ENCODE measurements at regions not wholly inside any gene's neighbourhood (a gene's known extent, or its start where the extent isn't known, plus 50 kb on each side); places are given as distances from the start of the nearest gene placed in this dataset.
"Not testable (repeated sequence)": the region's sequence is repeated elsewhere in the genome, so short reads cannot be mapped to it uniquely, and the experiment has no call there.

GRCh38 chr15:36163983-36164382, 415.4 kb upstream of the CDIN1 start:
- not testable (repeated sequence) for DNase-seq (ENCODE audit: low read depth, low spot score)

GRCh38 chr15:36172955-36173354, 406.5 kb upstream of the CDIN1 start:
- no peak for DNase-seq (ENCODE audit: low read depth, low spot score)

GRCh38 chr15:36175186-36175740, 404.2 kb upstream of the CDIN1 start:
- DNase-seq (ENCODE audit: low read depth, low spot score): no peak

- DNase-seq (ENCODE audit: low read depth, low spot score): no peak
Measured at GRCh38 chr15:36175741-36176291, 403.6 kb upstream of the CDIN1 start.

- no peak for DNase-seq (ENCODE audit: low read depth, low spot score)
Measured at GRCh38 chr15:36177590-36178302, 401.7 kb upstream of the CDIN1 start.

GRCh38 chr15:36178303-36178633, 401.2 kb upstream of the CDIN1 start:
- no peak for DNase-seq (ENCODE audit: low read depth, low spot score)

- DNase-seq (ENCODE audit: low read depth, low spot score): no peak
Measured at GRCh38 chr15:36183201-36183600, 396.2 kb upstream of the CDIN1 start.

- DNase-seq (ENCODE audit: low read depth, low spot score): no peak
Measured at GRCh38 chr15:36185438-36185837, 394.0 kb upstream of the CDIN1 start.

- DNase-seq (ENCODE audit: low read depth, low spot score): no peak
Measured at GRCh38 chr15:36185845-36186244, 393.6 kb upstream of the CDIN1 start.

- no peak for DNase-seq (ENCODE audit: low read depth, low spot score)
Measured at GRCh38 chr15:36186376-36186775, 393.1 kb upstream of the CDIN1 start.

GRCh38 chr15:36191459-36191858, 388.0 kb upstream of the CDIN1 start:
- DNase-seq (ENCODE audit: low read depth, low spot score): no peak

- DNase-seq (ENCODE audit: low read depth, low spot score): not testable (repeated sequence)
Measured at GRCh38 chr15:36195361-36196007, 383.9 kb upstream of the CDIN1 start.

GRCh38 chr15:36208868-36209582, 370.4 kb upstream of the CDIN1 start:
- DNase-seq (ENCODE audit: low read depth, low spot score): no peak

- no peak for DNase-seq (ENCODE audit: low read depth, low spot score)
Measured at GRCh38 chr15:36210426-36210825, 369.0 kb upstream of the CDIN1 start.

- DNase-seq (ENCODE audit: low read depth, low spot score): no peak
Measured at GRCh38 chr15:36218322-36218721, 361.1 kb upstream of the CDIN1 start.

- no peak for DNase-seq (ENCODE audit: low read depth, low spot score)
Measured at GRCh38 chr15:36218991-36219390, 360.4 kb upstream of the CDIN1 start.

GRCh38 chr15:36221992-36222391, 357.4 kb upstream of the CDIN1 start:
- DNase-seq (ENCODE audit: low read depth, low spot score): no peak

- no peak for DNase-seq (ENCODE audit: low read depth, low spot score)
Measured at GRCh38 chr15:36230776-36231175, 348.6 kb upstream of the CDIN1 start.

GRCh38 chr15:36232491-36232890, 346.9 kb upstream of the CDIN1 start:
- DNase-seq (ENCODE audit: low read depth, low spot score): no peak

GRCh38 chr15:36234743-36235142, 344.7 kb upstream of the CDIN1 start:
- no peak for DNase-seq (ENCODE audit: low read depth, low spot score)

- no peak for DNase-seq (ENCODE audit: low read depth, low spot score)
Measured at GRCh38 chr15:36235173-36235572, 344.3 kb upstream of the CDIN1 start.

GRCh38 chr15:36239509-36239908, 339.9 kb upstream of the CDIN1 start:
- DNase-seq (ENCODE audit: low read depth, low spot score): no peak
